ENCODE measurements at regions not wholly inside any gene's neighbourhood (a gene's known extent, or its start where the extent isn't known, plus 50 kb on each side); places are given as distances from the start of the nearest gene placed in this dataset.

DNA sequence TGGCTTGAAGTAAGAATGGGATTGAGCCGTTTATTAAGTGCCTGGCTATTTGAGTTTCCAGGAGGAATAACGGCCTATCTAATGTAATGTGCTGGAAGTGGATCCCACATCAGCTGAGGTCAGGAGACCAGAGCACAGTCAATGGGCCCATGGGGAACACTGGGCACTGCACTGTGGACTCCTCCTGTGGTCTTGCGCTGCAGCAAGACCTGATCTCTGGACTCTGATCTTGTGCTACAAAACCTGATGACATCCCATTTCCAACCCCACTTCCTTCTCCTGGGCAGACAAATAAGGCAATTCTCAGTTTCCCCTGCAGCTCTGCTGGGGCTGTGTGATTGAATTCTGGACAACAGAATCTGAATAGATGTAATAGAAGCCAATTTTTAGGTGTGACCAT lies 151.7 kb upstream of the ADCY2 start:
- TF ChIP-seq, protein P1, sequence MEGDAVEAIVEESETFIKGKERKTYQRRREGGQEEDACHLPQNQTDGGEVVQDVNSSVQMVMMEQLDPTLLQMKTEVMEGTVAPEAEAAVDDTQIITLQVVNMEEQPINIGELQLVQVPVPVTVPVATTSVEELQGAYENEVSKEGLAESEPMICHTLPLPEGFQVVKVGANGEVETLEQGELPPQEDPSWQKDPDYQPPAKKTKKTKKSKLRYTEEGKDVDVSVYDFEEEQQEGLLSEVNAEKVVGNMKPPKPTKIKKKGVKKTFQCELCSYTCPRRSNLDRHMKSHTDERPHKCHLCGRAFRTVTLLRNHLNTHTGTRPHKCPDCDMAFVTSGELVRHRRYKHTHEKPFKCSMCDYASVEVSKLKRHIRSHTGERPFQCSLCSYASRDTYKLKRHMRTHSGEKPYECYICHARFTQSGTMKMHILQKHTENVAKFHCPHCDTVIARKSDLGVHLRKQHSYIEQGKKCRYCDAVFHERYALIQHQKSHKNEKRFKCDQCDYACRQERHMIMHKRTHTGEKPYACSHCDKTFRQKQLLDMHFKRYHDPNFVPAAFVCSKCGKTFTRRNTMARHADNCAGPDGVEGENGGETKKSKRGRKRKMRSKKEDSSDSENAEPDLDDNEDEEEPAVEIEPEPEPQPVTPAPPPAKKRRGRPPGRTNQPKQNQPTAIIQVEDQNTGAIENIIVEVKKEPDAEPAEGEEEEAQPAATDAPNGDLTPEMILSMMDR (conservative IDR thresholded peaks at IDR 0.05; ENCODE audit: low read length), result no peak
- no peak overlapping the region for H3K4me3 ChIP-seq (ENCODE audit: low read length)
- DNase-seq (ENCODE audit: low read depth), result no peak

DNA sequence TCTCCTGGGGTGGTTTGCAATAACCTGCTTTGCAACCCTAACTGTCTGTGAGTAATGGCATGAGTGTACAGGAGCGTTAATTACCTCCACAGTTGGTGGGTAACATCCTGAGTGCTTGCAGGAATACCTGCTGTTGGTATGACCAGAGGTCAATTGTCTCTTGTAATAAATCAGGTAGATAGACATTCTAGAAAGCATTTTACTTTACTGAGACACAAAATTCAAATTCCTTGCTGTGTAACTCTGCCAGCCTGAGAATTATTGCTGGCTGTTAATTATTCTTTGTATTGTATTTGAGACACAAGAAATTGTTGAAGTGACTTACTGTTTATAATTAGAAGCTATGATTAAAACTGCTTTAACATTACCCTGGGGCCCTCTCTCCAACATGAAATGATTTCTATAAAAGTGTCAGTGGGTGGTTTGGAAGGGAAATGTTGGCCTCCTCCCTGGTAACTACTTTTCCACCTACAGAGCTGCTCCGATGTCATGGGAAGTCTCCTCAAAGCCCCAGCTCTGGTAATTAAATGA lies 150.8 kb upstream of the ADCY2 start:
- TF ChIP-seq, protein P1 (conservative IDR thresholded peaks at IDR 0.05; ENCODE audit: low read length), result no peak
- H3K4me3 ChIP-seq (ENCODE audit: low read length), result no peak overlapping the region
- no peak for DNase-seq (ENCODE audit: low read depth)

DNA sequence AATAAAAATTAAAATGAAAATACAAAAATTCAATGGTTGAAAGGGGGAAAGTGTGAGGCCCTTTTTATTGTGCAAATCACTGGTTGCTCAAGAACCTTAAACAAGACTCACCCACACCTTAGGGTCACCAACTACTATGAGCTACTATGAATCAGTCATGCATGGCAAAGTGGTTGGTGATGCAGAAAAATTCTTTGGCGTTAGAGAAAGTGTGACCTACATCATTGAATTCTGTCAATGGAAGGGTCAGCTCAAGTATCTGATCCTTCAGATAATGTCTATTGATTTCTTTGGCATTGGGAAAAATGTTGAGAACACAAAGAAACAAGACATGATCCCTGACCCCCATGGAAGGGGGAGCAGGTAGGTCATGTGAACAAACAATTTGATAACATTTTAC lies 149.7 kb upstream of the ADCY2 start:
- H3K4me3 ChIP-seq (ENCODE audit: low read length), result no peak overlapping the region
- DNase-seq (ENCODE audit: low read depth), result no peak
- TF ChIP-seq, protein P1 (conservative IDR thresholded peaks at IDR 0.05; ENCODE audit: low read length), result no peak

DNA sequence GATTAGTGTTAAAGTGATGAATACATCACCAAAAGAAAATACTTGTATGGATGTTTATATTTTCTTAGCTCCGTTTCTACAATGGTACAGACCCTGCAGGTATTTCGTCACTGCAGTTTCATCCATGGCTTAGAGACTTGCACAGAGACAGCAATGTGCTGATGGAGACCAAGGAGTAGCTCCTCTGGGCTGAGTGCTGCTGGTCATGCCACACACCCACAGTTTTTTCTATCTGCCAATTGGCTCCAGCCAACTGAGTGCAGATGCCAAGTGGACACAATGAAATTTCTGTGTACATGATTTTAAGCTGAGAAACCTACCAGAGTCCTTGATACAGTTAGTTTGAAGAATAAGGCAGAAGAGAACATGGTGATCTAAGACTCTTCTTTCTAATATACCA lies 145.9 kb upstream of the ADCY2 start:
- TF ChIP-seq, protein P1 (conservative IDR thresholded peaks at IDR 0.05; ENCODE audit: low read length), result no peak
- no peak overlapping the region for H3K4me3 ChIP-seq (ENCODE audit: low read length)
- no peak for DNase-seq (ENCODE audit: low read depth)

DNA sequence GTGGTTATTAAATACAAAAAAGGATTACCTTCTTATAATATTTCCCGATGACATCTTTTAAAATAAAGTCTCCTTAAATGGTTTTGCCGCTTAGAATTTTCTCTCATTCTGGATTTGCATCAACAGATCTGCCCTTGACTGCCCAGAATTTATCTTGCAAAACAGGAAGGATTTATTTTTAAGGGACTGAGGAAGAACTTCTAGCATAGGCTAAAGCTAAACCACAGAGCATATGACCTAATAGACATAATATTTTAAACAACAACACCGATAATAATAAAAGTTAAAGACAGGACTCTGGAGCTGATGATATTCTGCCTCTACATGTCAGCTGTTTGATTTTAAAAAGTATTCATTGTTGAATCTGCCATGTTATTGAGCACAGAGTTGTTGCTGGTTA lies 145.3 kb upstream of the ADCY2 start:
- no peak overlapping the region for H3K4me3 ChIP-seq (ENCODE audit: low read length)
- DNase-seq (ENCODE audit: low read depth), result no peak

DNA sequence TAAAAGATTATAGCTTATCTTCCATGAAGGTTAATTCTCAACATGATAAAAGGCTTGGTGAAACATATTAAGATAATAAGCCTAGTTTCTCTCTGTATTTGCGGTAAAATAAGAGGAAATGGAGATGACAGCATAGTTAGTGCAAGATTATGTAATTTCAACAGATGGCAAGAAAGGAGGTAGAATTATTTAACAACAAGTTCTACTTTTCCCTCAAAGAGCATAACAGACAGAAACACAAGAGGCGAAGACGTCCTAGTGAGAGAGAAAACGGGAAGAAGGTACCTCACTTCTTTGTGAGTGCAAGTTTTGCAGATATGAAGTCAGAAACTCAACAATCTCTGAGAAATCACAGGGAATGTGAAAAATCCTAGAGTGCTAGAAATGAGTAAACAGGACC lies 144.8 kb upstream of the ADCY2 start:
- H3K4me3 ChIP-seq (ENCODE audit: low read length), result no peak overlapping the region
- no peak for DNase-seq (ENCODE audit: low read depth)
- TF ChIP-seq, protein P1 (conservative IDR thresholded peaks at IDR 0.05; ENCODE audit: low read length), result no peak

More for the DNA sequence above, 145.3 kb upstream of the ADCY2 start:
- TF ChIP-seq, protein P1 (conservative IDR thresholded peaks at IDR 0.05; ENCODE audit: low read length), result no peak

DNA sequence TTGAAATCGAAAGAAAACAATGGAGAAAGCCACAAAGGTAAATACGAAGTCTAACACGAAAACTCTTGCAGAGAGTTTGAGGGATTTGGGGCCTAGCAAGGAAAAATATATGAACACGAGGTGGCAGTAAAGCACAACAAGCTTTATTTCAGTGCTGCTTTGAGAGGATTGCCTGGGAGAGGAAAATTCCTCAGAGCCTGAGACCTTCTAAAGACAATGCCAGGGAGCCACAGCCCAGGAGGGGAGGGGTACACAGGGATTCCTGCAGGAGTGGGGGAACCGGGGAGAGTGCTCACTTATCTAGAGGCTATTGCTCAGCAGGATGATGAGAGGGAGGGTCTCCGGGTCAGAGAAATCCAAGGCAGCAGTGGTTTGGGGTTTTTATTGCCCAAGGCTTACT lies 134.9 kb upstream of the ADCY2 start:
- peak; percentile 59 for DNase-seq (ENCODE audit: low read depth)

More for the DNA sequence above, 134.9 kb upstream of the ADCY2 start:
- H3K4me3 ChIP-seq (ENCODE audit: low read length), result no peak overlapping the region
- TF ChIP-seq, protein P1 (conservative IDR thresholded peaks at IDR 0.05; ENCODE audit: low read length), result peak; percentile 84

All from AG10803 (cell line).